ENCODE measurements at regions not wholly inside any gene's neighbourhood (a gene's known extent, or its start where the extent isn't known, plus 50 kb on each side); places are given as distances from the start of the nearest gene placed in this dataset.

- TF ChIP-seq CTCF (IDR thresholded peaks at IDR 0.05) (no peak), POLR2AphosphoS5 (IDR thresholded peaks at IDR 0.05) (no peak), POLR2A (IDR thresholded peaks at IDR 0.05) (no peak), EP300 (IDR thresholded peaks at IDR 0.05) (no peak)
- Histone ChIP-seq H3K9me3 (peaks cover 0 to 11% (median 5%) of the 10 kb centered on the region in 4 donors), H3K27me3 (peaks cover 0 to 5% (median 0%) of the 10 kb centered on the region in 3 donors), H3K36me3 (no peaks in the 10 kb centered on the region), H3K4me3 (peak overlapping the region in 1 of 4 donors; percentile 17), H3K4me1 (peaks cover 0 to 20% (median 5%) of the 10 kb centered on the region in 4 donors), H3K27ac (peak overlapping the region in 4 of 5 donors; percentile 54 to 76 (median 67))
- intact Hi-C loops (cut with DNase I; ENCODE audit: low total_unique reads), result no loop called here
- DNase-seq, result peak in 1 of 2 donors; percentile 64
- 14 to 46% (median 24%) methylated on average over 7 of the region's 7 CpGs for WGBS, 5 donors
These were observed 152.0 kb upstream of the USP9X start for GRCh38 chrX:40933132-40933705.

- no peaks in the 10 kb centered on the region for H3K36me3 ChIP-seq
- peaks cover 0 to 5% (median 1%) of the 10 kb centered on the region in 4 donors for H3K9me3 ChIP-seq
- H3K27me3 ChIP-seq, result peaks cover 0 to 5% (median 0%) of the 10 kb centered on the region in 3 donors
- DNase-seq, result peak in 1 of 2 donors; percentile 53
- WGBS, 5 donors, result 4 to 48% (median 15%) methylated on average over 5 of the region's 5 CpGs
- peak overlapping the region in 4 of 5 donors; percentile 54 to 76 (median 67) for H3K27ac ChIP-seq
- intact Hi-C loops (cut with DNase I; ENCODE audit: low total_unique reads), result no loop called here
- TF ChIP-seq CTCF (IDR thresholded peaks at IDR 0.05) (no peak), EP300 (IDR thresholded peaks at IDR 0.05) (no peak)
- peak overlapping the region in 1 of 4 donors; percentile 17 for H3K4me3 ChIP-seq
- peaks cover 0 to 20% (median 5%) of the 10 kb centered on the region in 4 donors for H3K4me1 ChIP-seq
These were observed 151.4 kb upstream of the USP9X start for GRCh38 chrX:40933706-40934425.

GRCh38 chrX:40936827-40937226, 148.4 kb upstream of the USP9X start:
- H3K36me3 ChIP-seq, result no peaks in the 10 kb centered on the region
- DNase-seq, result peak in 1 of 2 donors; percentile 13

GRCh38 chrX:40938423-40938822, 146.8 kb upstream of the USP9X start:
- peak in 1 of 2 donors; percentile 21 for DNase-seq
- TF ChIP-seq POLR2A (IDR thresholded peaks at IDR 0.05), result no peak
- no peak for TF ChIP-seq POLR2AphosphoS5 (IDR thresholded peaks at IDR 0.05)
- no peak for TF ChIP-seq EP300 (IDR thresholded peaks at IDR 0.05)
- no peak for TF ChIP-seq CTCF (IDR thresholded peaks at IDR 0.05)
- intact Hi-C loops (cut with DNase I; ENCODE audit: low total_unique reads), result no loop called here
- Histone ChIP-seq H3K4me1 (peaks cover 0 to 6% (median 1%) of the 10 kb centered on the region in 4 donors), H3K4me3 (no peak overlapping the region), H3K9me3 (no peaks in the 10 kb centered on the region), H3K27ac (no peak overlapping the region), H3K36me3 (no peaks in the 10 kb centered on the region), H3K27me3 (no peaks in the 10 kb centered on the region)
- WGBS, 5 donors, result 76 to 93% (median 86%) methylated on average over 3 to 5 of the region's 5 CpGs

More at GRCh38 chrX:40936827-40937226, 148.4 kb upstream of the USP9X start:
- WGBS, 5 donors, result 88 to 94% (median 92%) methylated on average over 6 of the region's 6 CpGs
- H3K27me3 ChIP-seq, result no peaks in the 10 kb centered on the region
- no peak overlapping the region for H3K4me3 ChIP-seq
- peaks cover 0 to 19% (median 4%) of the 10 kb centered on the region in 4 donors for H3K4me1 ChIP-seq
- intact Hi-C loops (cut with DNase I; ENCODE audit: low total_unique reads), result no loop called here
- no peaks in the 10 kb centered on the region for H3K9me3 ChIP-seq
- TF ChIP-seq EP300 (IDR thresholded peaks at IDR 0.05) (no peak), POLR2A (IDR thresholded peaks at IDR 0.05) (no peak), CTCF (IDR thresholded peaks at IDR 0.05) (no peak), POLR2AphosphoS5 (IDR thresholded peaks at IDR 0.05) (no peak)
- no peak overlapping the region for H3K27ac ChIP-seq
